ENCODE measurements at regions not wholly inside any gene's neighbourhood (a gene's known extent, or its start where the extent isn't known, plus 50 kb on each side); places are given as distances from the start of the nearest gene placed in this dataset.

DNA sequence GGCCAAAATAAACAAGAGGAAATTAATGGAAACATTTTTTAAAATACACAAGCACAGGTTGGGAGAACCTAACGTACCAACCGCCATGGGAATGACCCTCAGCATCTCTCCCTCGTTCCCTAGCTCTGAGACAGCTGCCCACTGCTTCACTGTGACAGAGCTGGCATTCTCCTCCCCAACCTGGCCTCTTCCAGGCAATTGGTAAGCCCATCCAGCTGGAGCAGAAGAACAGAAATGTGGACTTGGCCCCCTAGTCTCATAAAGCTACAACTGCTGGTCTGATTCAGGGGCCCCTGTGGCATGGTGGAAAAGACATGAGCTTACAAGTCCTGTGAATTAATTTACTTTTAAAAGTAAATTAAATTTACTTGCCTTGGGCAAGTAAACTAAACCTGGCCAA lies 245.1 kb downstream of the PTTG2 start:
- no peaks in the 10 kb centered on the region for H3K36me3 ChIP-seq (ENCODE audit: low read depth)
- H3K9me3 ChIP-seq (ENCODE audit: severe bottlenecking): no peaks in the 10 kb centered on the region
- no peaks in the 10 kb centered on the region for H3K4me1 ChIP-seq (ENCODE audit: insufficient read depth, poor library complexity, severe bottlenecking)
- DNase-seq (ENCODE audit: low spot score): no peak
- H3K4me3 ChIP-seq (ENCODE audit: severe bottlenecking): no peak overlapping the region
- H3K27ac ChIP-seq (ENCODE audit: poor library complexity, severe bottlenecking): no peak overlapping the region
- TF ChIP-seq, protein P1, sequence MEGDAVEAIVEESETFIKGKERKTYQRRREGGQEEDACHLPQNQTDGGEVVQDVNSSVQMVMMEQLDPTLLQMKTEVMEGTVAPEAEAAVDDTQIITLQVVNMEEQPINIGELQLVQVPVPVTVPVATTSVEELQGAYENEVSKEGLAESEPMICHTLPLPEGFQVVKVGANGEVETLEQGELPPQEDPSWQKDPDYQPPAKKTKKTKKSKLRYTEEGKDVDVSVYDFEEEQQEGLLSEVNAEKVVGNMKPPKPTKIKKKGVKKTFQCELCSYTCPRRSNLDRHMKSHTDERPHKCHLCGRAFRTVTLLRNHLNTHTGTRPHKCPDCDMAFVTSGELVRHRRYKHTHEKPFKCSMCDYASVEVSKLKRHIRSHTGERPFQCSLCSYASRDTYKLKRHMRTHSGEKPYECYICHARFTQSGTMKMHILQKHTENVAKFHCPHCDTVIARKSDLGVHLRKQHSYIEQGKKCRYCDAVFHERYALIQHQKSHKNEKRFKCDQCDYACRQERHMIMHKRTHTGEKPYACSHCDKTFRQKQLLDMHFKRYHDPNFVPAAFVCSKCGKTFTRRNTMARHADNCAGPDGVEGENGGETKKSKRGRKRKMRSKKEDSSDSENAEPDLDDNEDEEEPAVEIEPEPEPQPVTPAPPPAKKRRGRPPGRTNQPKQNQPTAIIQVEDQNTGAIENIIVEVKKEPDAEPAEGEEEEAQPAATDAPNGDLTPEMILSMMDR (IDR thresholded peaks at IDR 0.05; ENCODE audit: poor library complexity, severe bottlenecking): no peak
- no peaks in the 10 kb centered on the region for H3K27me3 ChIP-seq (ENCODE audit: insufficient read depth, poor library complexity, severe bottlenecking)
- ATAC-seq (ENCODE audit: low read depth): no peak

DNA sequence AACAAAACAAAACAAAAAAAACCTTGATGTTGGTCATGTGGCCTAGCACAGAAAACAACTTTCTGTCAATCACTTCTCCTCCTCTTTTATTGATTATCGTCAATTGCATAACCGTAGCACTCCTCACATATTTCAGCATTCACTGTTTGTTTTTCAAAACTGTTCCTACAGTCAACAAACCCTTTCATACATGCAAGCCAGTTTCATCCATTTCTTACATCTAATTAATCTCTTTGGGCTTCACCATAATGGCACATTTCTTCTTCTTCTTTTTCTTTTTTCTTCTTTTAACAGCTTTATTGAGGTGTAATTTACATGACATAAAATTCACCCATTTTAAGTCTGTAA lies 246.9 kb downstream of the PTTG2 start:
- no peaks in the 10 kb centered on the region for H3K9me3 ChIP-seq (ENCODE audit: severe bottlenecking)
- no peaks in the 10 kb centered on the region for H3K36me3 ChIP-seq (ENCODE audit: low read depth)
- DNase-seq (ENCODE audit: low spot score) (no peak), ATAC-seq (ENCODE audit: low read depth) (no peak)
- H3K4me3 ChIP-seq (ENCODE audit: severe bottlenecking): no peak overlapping the region
- no peaks in the 10 kb centered on the region for H3K27me3 ChIP-seq (ENCODE audit: insufficient read depth, poor library complexity, severe bottlenecking)
- no peaks in the 10 kb centered on the region for H3K4me1 ChIP-seq (ENCODE audit: insufficient read depth, poor library complexity, severe bottlenecking)
- no peak overlapping the region for H3K27ac ChIP-seq (ENCODE audit: poor library complexity, severe bottlenecking)
- TF ChIP-seq, protein P1 (IDR thresholded peaks at IDR 0.05; ENCODE audit: poor library complexity, severe bottlenecking): no peak

DNA sequence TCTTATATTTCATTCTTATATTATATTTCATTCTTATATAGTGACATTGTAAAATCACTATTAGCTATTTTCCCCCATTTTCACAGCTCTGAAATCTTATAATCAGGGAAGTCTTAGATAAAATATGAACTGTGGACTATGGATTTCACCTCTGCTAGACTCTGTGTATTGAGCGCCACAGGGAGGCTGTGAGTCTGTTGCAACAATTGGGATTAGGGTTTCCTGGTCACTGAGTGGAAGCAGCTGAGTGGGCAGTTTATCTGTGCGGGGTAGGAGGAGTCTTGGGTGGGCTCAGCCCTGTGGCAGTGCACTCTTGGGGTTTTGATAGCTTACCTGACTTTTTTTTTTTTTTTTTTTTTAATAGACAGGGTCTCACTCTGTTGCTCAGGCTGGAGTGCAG lies 249.5 kb downstream of the PTTG2 start:
- no peak for DNase-seq (ENCODE audit: low spot score)
- H3K27me3 ChIP-seq (ENCODE audit: insufficient read depth, poor library complexity, severe bottlenecking): no peaks in the 10 kb centered on the region
- no peak overlapping the region for H3K4me3 ChIP-seq (ENCODE audit: severe bottlenecking)
- no peak overlapping the region for H3K27ac ChIP-seq (ENCODE audit: poor library complexity, severe bottlenecking)
- H3K9me3 ChIP-seq (ENCODE audit: severe bottlenecking): no peaks in the 10 kb centered on the region
- TF ChIP-seq, protein P1 (IDR thresholded peaks at IDR 0.05; ENCODE audit: poor library complexity, severe bottlenecking): no peak
- no peaks in the 10 kb centered on the region for H3K4me1 ChIP-seq (ENCODE audit: insufficient read depth, poor library complexity, severe bottlenecking)
- H3K36me3 ChIP-seq (ENCODE audit: low read depth): no peaks in the 10 kb centered on the region
- ATAC-seq (ENCODE audit: low read depth): no peak

DNA sequence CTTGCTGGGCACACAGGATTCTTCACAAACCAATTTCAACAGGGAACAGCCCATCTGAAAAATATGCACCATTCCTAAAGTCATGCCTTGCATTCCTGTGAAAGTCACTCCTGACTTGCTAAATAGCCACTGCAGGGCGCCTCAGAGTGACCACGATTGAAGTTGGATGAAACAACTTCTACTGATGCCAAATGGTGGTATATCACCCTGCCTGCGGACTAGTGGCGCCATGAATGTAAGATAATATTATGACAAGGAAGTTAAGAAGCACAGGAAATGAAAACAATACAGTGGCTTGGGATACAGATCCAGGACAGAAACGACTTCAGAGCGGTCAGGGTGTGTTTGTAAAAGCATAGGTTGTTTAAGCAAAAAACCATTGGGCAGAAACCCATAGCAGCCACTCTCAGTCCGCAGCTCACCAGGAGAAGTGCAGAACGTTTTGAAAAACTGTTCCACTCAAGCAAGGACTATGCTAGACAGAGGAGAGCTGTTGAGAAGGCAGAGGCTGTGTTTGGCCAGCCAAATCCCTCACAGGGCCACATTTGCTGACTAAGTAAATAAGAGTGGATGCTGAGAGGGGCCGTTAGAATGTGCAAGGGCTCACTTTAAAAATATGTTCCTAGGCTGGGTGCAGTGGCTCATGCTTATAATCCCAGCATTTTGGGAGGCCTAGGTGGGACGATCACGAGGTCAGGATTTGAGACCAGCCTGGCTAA lies 250.4 kb downstream of the PTTG2 start:
- ATAC-seq (ENCODE audit: low read depth): no peak

DNA sequence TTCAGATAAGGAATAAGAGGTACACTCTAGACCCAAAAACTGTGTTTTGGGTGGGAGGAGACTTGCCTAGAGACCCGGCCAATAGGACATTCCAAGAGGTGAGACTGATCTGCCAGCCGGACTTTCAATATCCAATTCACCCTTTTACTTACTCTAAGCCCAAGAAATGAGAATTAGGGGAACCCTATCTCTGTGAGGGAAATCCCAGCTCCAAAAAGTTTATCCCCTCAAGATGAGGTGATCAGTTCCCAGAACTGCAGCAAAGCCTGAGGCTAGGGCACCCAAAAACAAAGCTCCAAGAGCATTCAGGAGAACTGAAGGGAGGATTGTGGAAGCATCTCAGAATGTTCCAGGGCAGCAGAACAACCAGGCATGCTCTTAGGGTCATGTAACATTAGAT lies 251.7 kb downstream of the PTTG2 start:
- TF ChIP-seq, protein P1 (IDR thresholded peaks at IDR 0.05; ENCODE audit: poor library complexity, severe bottlenecking): no peak
- no peaks in the 10 kb centered on the region for H3K36me3 ChIP-seq (ENCODE audit: low read depth)
- H3K4me3 ChIP-seq (ENCODE audit: severe bottlenecking): no peak overlapping the region
- ATAC-seq (ENCODE audit: low read depth) (no peak), DNase-seq (ENCODE audit: low spot score) (no peak)
- no peak overlapping the region for H3K27ac ChIP-seq (ENCODE audit: poor library complexity, severe bottlenecking)
- H3K4me1 ChIP-seq (ENCODE audit: insufficient read depth, poor library complexity, severe bottlenecking): no peaks in the 10 kb centered on the region
- H3K27me3 ChIP-seq (ENCODE audit: insufficient read depth, poor library complexity, severe bottlenecking): no peaks in the 10 kb centered on the region
- H3K9me3 ChIP-seq (ENCODE audit: severe bottlenecking): no peaks in the 10 kb centered on the region

More for the DNA sequence above, 250.4 kb downstream of the PTTG2 start:
- no peaks in the 10 kb centered on the region for H3K27me3 ChIP-seq (ENCODE audit: insufficient read depth, poor library complexity, severe bottlenecking)
- H3K4me1 ChIP-seq (ENCODE audit: insufficient read depth, poor library complexity, severe bottlenecking): no peaks in the 10 kb centered on the region
- DNase-seq (ENCODE audit: low spot score): no peak
- no peak overlapping the region for H3K27ac ChIP-seq (ENCODE audit: poor library complexity, severe bottlenecking)
- H3K36me3 ChIP-seq (ENCODE audit: low read depth): no peaks in the 10 kb centered on the region
- no peaks in the 10 kb centered on the region for H3K9me3 ChIP-seq (ENCODE audit: severe bottlenecking)
- TF ChIP-seq, protein P1 (IDR thresholded peaks at IDR 0.05; ENCODE audit: poor library complexity, severe bottlenecking): no peak
- no peak overlapping the region for H3K4me3 ChIP-seq (ENCODE audit: severe bottlenecking)

Data from RWPE2 (cell line).